GM12878 (cell line): ENCODE measurements at regions not wholly inside any gene's neighbourhood (a gene's known extent, or its start where the extent isn't known, plus 50 kb on each side); places are given as distances from the start of the nearest gene placed in this dataset.

Experiments
- ATAC-seq: fragments of 200-7000 bp; cut with Tn5 transposase; 3 replicates; pipeline ENCODE4 v1.9.1; 2020; ENCODE audit warnings: mild to moderate bottlenecking, moderate library complexity
- BruUV-seq: library from RNA; stranded (reverse); fragments of 400-500 nt; replicated peaks from 2 replicates; lab custom pipeline; 2021; lab: Mats Ljungman, UMichigan
- CTCF ChIA-PET: fragments of 300-600 bp; sonication (Branson Sonifier 250); formaldehyde crosslinking; extraction: SDS; loops from one replicate; lab custom pipeline; 2021; ENCODE audit warnings: inconsistent platforms; lab: Yijun Ruan, JAX
- POLR2A ChIA-PET: fragments of 350-600 bp; formaldehyde crosslinking; extraction: SDS; loops from one replicate; lab custom pipeline; 2021; ENCODE audit warnings: inconsistent platforms; lab: Charles Lee
- RAD21 ChIA-PET: fragments of 300-600 bp; sonication (Branson Sonifier 250); formaldehyde crosslinking; loops from one replicate; lab custom pipeline; 2023; ENCODE audit warnings: antibody characterized with exemption; ENCODE audit not compliant: unreplicated experiment; lab: Charles Lee
- SMC1A ChIA-PET: fragments of 300-600 bp; sonication (Branson Sonifier 250); formaldehyde crosslinking; loops from one replicate; lab custom pipeline; 2023; ENCODE audit not compliant: unreplicated experiment, uncharacterized antibody; lab: Charles Lee
- DNase-seq: peaks from one replicate; pipeline ENCODE4 v3.0.0-alpha.2; 2011; ENCODE audit warnings: low read depth, low spot score
- FAIRE-seq: peaks from 3 replicates; lab custom pipeline; 2011; peaks lifted over from hg19 to GRCh38; lab: Jason Lieb, UNC
- H2AFZ ChIP-seq: 2 replicates; pipeline ENCODE4 v1.6.0; 2011; ENCODE audit warnings: low read depth, low read length, control low read depth; ENCODE audit not compliant: control insufficient read depth
- H3K27ac ChIP-seq: 2 replicates; pipeline ENCODE4 v1.5.1; 2011; ENCODE audit warnings: control low read depth; ENCODE audit not compliant: control insufficient read depth, insufficient read depth
- H3K27me3 ChIP-seq, 2 experiments: replicated peaks in 1 of 2; 2 replicates each; pipeline versions ENCODE4 v1.6.0 to v1.6.1; 2011; ENCODE audit warnings: low read length in 1 of 2; ENCODE audit not compliant: control insufficient read depth in 2 of 2, insufficient read depth in 2 of 2
- H3K36me3 ChIP-seq, 2 experiments: 2 replicates each; pipeline ENCODE4 v1.5.1; 2011; ENCODE audit warnings: low read length in 1 of 2; ENCODE audit not compliant: control insufficient read depth in 2 of 2, insufficient read depth in 2 of 2
- H3K4me1 ChIP-seq: 2 replicates; pipeline ENCODE4 v1.6.1; 2011; ENCODE audit warnings: mild to moderate bottlenecking, low read length, moderate library complexity, mixed read lengths; ENCODE audit not compliant: control insufficient read depth, insufficient read depth
- H3K4me2 ChIP-seq: 2 replicates; pipeline ENCODE4 v1.6.0; 2011; ENCODE audit warnings: control low read depth; ENCODE audit not compliant: control insufficient read depth, insufficient read depth
- H3K4me3 ChIP-seq: fragments of 200-600 bp; sonication (generic); 2 replicates; pipeline ENCODE4 v1.5.1; 2016
- H3K79me2 ChIP-seq: 2 replicates; pipeline ENCODE4 v1.6.0; 2011; ENCODE audit warnings: low read length; ENCODE audit not compliant: control insufficient read depth, insufficient read depth
- H3K9ac ChIP-seq: 2 replicates; pipeline ENCODE4 v1.8.0; 2011; ENCODE audit warnings: low read length, control low read depth, mixed read lengths; ENCODE audit not compliant: control insufficient read depth, insufficient read depth
- H3K9me3 ChIP-seq: replicated peaks from 3 replicates; pipeline ENCODE4 v1.5.1; 2011; ENCODE audit warnings: mild to moderate bottlenecking, low read length; ENCODE audit not compliant: control insufficient read depth, insufficient read depth
- H4K20me1 ChIP-seq: 2 replicates; pipeline ENCODE4 v1.6.0; 2011; ENCODE audit not compliant: control insufficient read depth, insufficient read depth
- BRCA1 ChIP-seq: IDR thresholded peaks from 2 replicates; pipeline ENCODE4 v1.6.1; 2011; ENCODE audit warnings: low read depth, low read length, improper control_type of control experiment
- EED ChIP-seq: sonication (generic); IDR thresholded peaks from 2 replicates; pipeline ENCODE4 v1.6.1; 2016; ENCODE audit warnings: antibody characterized with exemption, low read depth
- FOXM1 ChIP-seq: IDR thresholded peaks from 2 replicates; pipeline ENCODE4 v1.6.1; 2012; ENCODE audit warnings: low read depth, mild to moderate bottlenecking, inconsistent platforms, low read length, moderate library complexity
- NR2C2 ChIP-seq: IDR thresholded peaks from 2 replicates; pipeline ENCODE4 v1.6.1; 2011; ENCODE audit warnings: borderline replicate concordance, low read depth; ENCODE audit not compliant: control insufficient read depth, insufficient read length
- RB1 ChIP-seq: fragments of 450-650 bp; formaldehyde crosslinking; IDR thresholded peaks from 2 replicates; pipeline ENCODE4 v1.6.1; 2017; ENCODE audit warnings: mild to moderate bottlenecking, borderline replicate concordance
- RBBP5 ChIP-seq: fragments of 200-600 bp; sonication (generic); conservative IDR thresholded peaks from 2 replicates; pipeline ENCODE4 v1.6.1; 2016
- SIX5 ChIP-seq: IDR thresholded peaks from 2 replicates; pipeline ENCODE4 v1.6.1; 2011; ENCODE audit warnings: mild to moderate bottlenecking, low read depth, low read length, moderate library complexity; ENCODE audit not compliant: severe bottlenecking
- SREBF2 ChIP-seq: IDR thresholded peaks from 2 replicates; pipeline ENCODE4 v1.6.1; 2012; ENCODE audit warnings: mild to moderate bottlenecking, low read length
- SUZ12 ChIP-seq: fragments of 200-600 bp; sonication (generic); IDR thresholded peaks from one replicate; pipeline ENCODE4 v1.6.1; 2018; ENCODE audit warnings: antibody characterized with exemption, mild to moderate bottlenecking; ENCODE audit not compliant: unreplicated experiment
- ZNF24 ChIP-seq: fragments of 450-650 bp; IDR thresholded peaks from 2 replicates; pipeline ENCODE4 v1.6.1; 2017; ENCODE audit warnings: antibody characterized with exemption, mild to moderate bottlenecking
- WGBS: methylation state at CpG from one replicate; pipeline ENCODE4 v1.1.6; 2016; ENCODE audit warnings: low lambda C conversion rate; ENCODE audit not compliant: insufficient replicate concordance, insufficient coverage; ENCODE audit errors: missing lambda C conversion rate; 5-methylcytosine and 5-hydroxymethylcytosine counted together
- in situ Hi-C: fragments of 300-500 bp; cut with MboI; formaldehyde crosslinking; loops from 9 replicates; pipeline ENCODE4 v1.14.3; 2018; ENCODE audit warnings: mixed read lengths
- intact Hi-C: fragments of 100-400 bp; cut with micrococcal nuclease; formaldehyde crosslinking; loops from one replicate; pipeline ENCODE4 v1.14.2; 2022; ENCODE audit not compliant: unreplicated experiment
- TF ChIP-seq, protein P1 (sequence below), 3 experiments: IDR thresholded peaks in 2 of 3; conservative IDR thresholded peaks in 1 of 3; 2 replicates each; pipeline ENCODE4 v1.5.1; 2011; ENCODE audit warnings: low read depth in 3 of 3, low read length in 3 of 3, mild to moderate bottlenecking in 3 of 3, control low read depth in 2 of 3, moderate library complexity in 2 of 3, inconsistent platforms in 1 of 3, mixed read lengths in 1 of 3; ENCODE audit not compliant: control insufficient read depth in 2 of 3, insufficient read depth in 1 of 3; ENCODE audit errors: extremely low read depth in 1 of 3
- TF ChIP-seq, protein P2 (sequence below): fragments of 150-350 bp; IDR thresholded peaks from 2 replicates; pipeline ENCODE4 v1.6.1; 2016; ENCODE audit warnings: low read depth, low read length

DNA sequence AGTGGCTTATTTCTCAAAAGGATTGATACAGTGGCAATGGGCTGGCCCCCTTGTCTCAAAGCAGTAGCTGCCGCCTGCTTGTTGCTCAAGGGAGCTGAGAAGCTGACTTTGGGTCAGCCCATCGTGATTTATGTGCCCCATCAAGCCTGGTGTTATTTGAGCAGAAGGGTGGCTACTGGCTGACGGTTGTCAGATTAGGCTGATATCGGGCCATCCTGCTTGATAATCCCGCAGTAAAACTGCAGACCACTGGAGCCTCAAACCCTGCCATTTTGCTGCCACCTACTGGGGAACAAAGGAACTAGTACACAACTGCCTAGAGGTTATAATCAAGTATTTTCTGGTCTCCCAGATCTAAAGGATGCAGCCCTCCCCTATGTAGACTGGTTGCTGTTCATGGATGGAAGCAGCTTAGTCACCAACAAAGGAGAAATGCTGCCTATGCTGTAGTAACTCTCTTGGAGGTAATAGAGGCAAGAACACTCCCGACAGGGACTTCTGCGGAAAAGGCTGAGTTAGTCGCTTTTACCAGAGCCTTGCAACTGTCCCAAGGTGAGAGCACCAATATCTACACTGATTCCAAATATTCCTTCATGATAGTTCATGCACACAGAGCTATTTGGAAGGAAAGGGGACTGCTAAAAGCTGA is 65.9 kb upstream of the ZNF92 start (continued):
- TF ChIP-seq, protein P1, sequence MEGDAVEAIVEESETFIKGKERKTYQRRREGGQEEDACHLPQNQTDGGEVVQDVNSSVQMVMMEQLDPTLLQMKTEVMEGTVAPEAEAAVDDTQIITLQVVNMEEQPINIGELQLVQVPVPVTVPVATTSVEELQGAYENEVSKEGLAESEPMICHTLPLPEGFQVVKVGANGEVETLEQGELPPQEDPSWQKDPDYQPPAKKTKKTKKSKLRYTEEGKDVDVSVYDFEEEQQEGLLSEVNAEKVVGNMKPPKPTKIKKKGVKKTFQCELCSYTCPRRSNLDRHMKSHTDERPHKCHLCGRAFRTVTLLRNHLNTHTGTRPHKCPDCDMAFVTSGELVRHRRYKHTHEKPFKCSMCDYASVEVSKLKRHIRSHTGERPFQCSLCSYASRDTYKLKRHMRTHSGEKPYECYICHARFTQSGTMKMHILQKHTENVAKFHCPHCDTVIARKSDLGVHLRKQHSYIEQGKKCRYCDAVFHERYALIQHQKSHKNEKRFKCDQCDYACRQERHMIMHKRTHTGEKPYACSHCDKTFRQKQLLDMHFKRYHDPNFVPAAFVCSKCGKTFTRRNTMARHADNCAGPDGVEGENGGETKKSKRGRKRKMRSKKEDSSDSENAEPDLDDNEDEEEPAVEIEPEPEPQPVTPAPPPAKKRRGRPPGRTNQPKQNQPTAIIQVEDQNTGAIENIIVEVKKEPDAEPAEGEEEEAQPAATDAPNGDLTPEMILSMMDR (IDR thresholded peaks at IDR 0.05 in 2 of 3, conservative IDR thresholded peaks at IDR 0.05 in 1 of 3; ENCODE audit: control insufficient read depth in 2 of 3, extremely low read depth in 1 of 3, insufficient read depth in 1 of 3, low read depth in 3 of 3, low read length in 3 of 3): peak; percentile 77 to 81 (median 79)
- no peak for TF ChIP-seq EED

DNA sequence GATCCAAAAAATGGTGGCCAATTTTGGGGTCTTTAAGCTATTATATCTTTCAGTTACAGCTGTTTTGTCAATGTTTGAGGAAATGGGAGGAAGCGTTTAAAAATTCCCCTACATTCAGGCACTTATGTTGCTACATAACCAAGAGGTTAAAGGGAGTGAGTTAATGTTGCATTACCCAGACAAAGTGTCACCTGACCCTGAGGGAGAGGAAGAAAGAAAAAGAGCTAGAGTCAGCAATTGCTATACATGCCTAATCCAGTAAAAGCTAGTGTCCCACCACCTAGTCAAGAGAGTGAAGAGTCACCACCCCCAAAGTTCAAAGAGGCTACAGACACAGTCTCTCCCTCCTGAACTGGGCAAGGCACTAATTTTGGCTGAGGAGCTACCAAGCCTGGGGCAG is 69.5 kb upstream of the ZNF92 start:
- BruUV-seq: no TSS peak
- H3K36me3 ChIP-seq: no peaks in the 10 kb centered on the region
- DNase-seq (no peak), FAIRE-seq (no peak), ATAC-seq (no peak)
- no peaks in the 10 kb centered on the region for H4K20me1 ChIP-seq
- H3K4me2 ChIP-seq: no peak overlapping the region
- no peaks in the 10 kb centered on the region for H3K79me2 ChIP-seq
- ChIA-PET POLR2A (no interaction called here), RAD21 (interaction anchor here (1.2 kb wide), 1 partner anchor 87 kb away, joined by 4 read pairs; no protein-coding TSS in a partner anchor), CTCF (interaction anchor here (0.7 to 1.8 kb wide), 4 partner anchors 32 to 355 kb away, joined by 3 to 6 read pairs (median 4); no protein-coding TSS in a partner anchor), SMC1A (interaction anchor here (0.6 to 0.9 kb wide), 3 partner anchors 35 to 353 kb away, joined by 3 to 4 read pairs (median 3); no protein-coding TSS in a partner anchor)
- H3K9me3 ChIP-seq: no peaks in the 10 kb centered on the region
- intact Hi-C loops (no loop called here), in situ Hi-C loops (no loop called here)
- no peak overlapping the region for H2AFZ ChIP-seq
- 100% methylated on average over 1 of the region's 1 CpG for WGBS
- H3K27me3 ChIP-seq: no peaks in the 10 kb centered on the region
- no peak overlapping the region for H3K9ac ChIP-seq
- H3K27ac ChIP-seq: no peak overlapping the region
- H3K4me1 ChIP-seq: no peaks in the 10 kb centered on the region
- no peak overlapping the region for H3K4me3 ChIP-seq
- TF ChIP-seq SIX5: no peak
- no peak for TF ChIP-seq RBBP5
- TF ChIP-seq BRCA1: no peak
- TF ChIP-seq, protein P2, sequence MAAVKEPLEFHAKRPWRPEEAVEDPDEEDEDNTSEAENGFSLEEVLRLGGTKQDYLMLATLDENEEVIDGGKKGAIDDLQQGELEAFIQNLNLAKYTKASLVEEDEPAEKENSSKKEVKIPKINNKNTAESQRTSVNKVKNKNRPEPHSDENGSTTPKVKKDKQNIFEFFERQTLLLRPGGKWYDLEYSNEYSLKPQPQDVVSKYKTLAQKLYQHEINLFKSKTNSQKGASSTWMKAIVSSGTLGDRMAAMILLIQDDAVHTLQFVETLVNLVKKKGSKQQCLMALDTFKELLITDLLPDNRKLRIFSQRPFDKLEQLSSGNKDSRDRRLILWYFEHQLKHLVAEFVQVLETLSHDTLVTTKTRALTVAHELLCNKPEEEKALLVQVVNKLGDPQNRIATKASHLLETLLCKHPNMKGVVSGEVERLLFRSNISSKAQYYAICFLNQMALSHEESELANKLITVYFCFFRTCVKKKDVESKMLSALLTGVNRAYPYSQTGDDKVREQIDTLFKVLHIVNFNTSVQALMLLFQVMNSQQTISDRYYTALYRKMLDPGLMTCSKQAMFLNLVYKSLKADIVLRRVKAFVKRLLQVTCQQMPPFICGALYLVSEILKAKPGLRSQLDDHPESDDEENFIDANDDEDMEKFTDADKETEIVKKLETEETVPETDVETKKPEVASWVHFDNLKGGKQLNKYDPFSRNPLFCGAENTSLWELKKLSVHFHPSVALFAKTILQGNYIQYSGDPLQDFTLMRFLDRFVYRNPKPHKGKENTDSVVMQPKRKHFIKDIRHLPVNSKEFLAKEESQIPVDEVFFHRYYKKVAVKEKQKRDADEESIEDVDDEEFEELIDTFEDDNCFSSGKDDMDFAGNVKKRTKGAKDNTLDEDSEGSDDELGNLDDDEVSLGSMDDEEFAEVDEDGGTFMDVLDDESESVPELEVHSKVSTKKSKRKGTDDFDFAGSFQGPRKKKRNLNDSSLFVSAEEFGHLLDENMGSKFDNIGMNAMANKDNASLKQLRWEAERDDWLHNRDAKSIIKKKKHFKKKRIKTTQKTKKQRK: no peak
- no peak for TF ChIP-seq FOXM1
- no peak for TF ChIP-seq ZNF24
- TF ChIP-seq SREBF2: no peak
- TF ChIP-seq SUZ12: no peak
- TF ChIP-seq NR2C2: no peak
- no peak for TF ChIP-seq RB1
